K562 (cell line): ENCODE measurements at regions not wholly inside any gene's neighbourhood (a gene's known extent, or its start where the extent isn't known, plus 50 kb on each side); places are given as distances from the start of the nearest gene placed in this dataset.
A peak's percentile ranks its signal among the peaks of the same experiment; 100 is the strongest.

Source experiments
- BCLAF1 ChIP-seq, 2 experiments: fragments of 450-650 bp in 1 of 2; IDR thresholded peaks; 2 replicates each; pipeline ENCODE4 v1.6.1; 2011 to 2017; ENCODE audit warnings: low read depth in 2 of 2, antibody characterized with exemption in 1 of 2, borderline replicate concordance in 1 of 2, low read length in 1 of 2, mild to moderate bottlenecking in 1 of 2, mixed read lengths in 1 of 2; ENCODE audit not compliant: control insufficient read depth in 1 of 2
- EP400 ChIP-seq: fragments of 450-650 bp; IDR thresholded peaks from 2 replicates; pipeline ENCODE4 v1.6.1; 2017; ENCODE audit warnings: antibody characterized with exemption, mild to moderate bottlenecking, moderate library complexity
- ESRRA ChIP-seq: fragments of 450-650 bp; IDR thresholded peaks from 2 replicates; pipeline ENCODE4 v1.6.1; 2014; ENCODE audit warnings: low read depth, mild to moderate bottlenecking, moderate library complexity, borderline replicate concordance
- EZH2 ChIP-seq: IDR thresholded peaks from 2 replicates; pipeline ENCODE4 v1.6.1; 2012; ENCODE audit warnings: low read depth, mild to moderate bottlenecking, inconsistent platforms, low read length, borderline replicate concordance
- MTF1 ChIP-seq: fragments of 250-450 bp; sonication (Bioruptor Pico); IDR thresholded peaks from 2 replicates; pipeline ENCODE4 v1.9.0; 2021; ENCODE audit warnings: moderate library complexity, mild to moderate bottlenecking, inconsistent platforms, borderline replicate concordance
- PTTG1 ChIP-seq: fragments of 450-650 bp; IDR thresholded peaks from 2 replicates; pipeline ENCODE4 v1.6.1; 2016; ENCODE audit warnings: low read depth, mild to moderate bottlenecking, missing genetic modification characterization, missing compliant biosample characterization
- ZNF449 ChIP-seq: fragments of 250-450 bp; sonication (Bioruptor Pico); IDR thresholded peaks from 2 replicates; pipeline ENCODE4 v1.8.0; 2022; ENCODE audit warnings: moderate library complexity, mild to moderate bottlenecking, inconsistent platforms
- ZNF639 ChIP-seq, 2 experiments: fragments of 200-800 bp in 1 of 2; sonication (Bioruptor generic) in 1 of 2; sonication (generic) in 1 of 2; formaldehyde crosslinking in 1 of 2; IDR thresholded peaks in 1 of 2; conservative IDR thresholded peaks in 1 of 2; 2 replicates each; pipeline versions ENCODE4 v1.5.0 to v1.6.1; 2016 to 2020; ENCODE audit warnings: missing compliant biosample characterization in 1 of 2, missing genetic modification characterization in 1 of 2, missing genetic modification reagents in 1 of 2
- ZNF75A ChIP-seq: fragments of 450-650 bp; formaldehyde crosslinking; IDR thresholded peaks from 2 replicates; pipeline ENCODE4 v1.4.0; 2020; ENCODE audit warnings: mild to moderate bottlenecking
- TF ChIP-seq, protein P1 (sequence below), 2 experiments: fragments of 450-650 bp; conservative IDR thresholded peaks; 2 replicates each; pipeline ENCODE4 v1.6.1; 2017; ENCODE audit warnings: mild to moderate bottlenecking in 2 of 2, moderate library complexity in 2 of 2
- TF ChIP-seq, protein P2 (sequence below): sonication (generic); formaldehyde crosslinking; IDR thresholded peaks from 2 replicates; pipeline ENCODE4 v1.8.1; 2023; ENCODE audit warnings: mild to moderate bottlenecking, missing genetic modification reagents, moderate library complexity
- TF ChIP-seq, protein P3 (sequence below): fragments of 250-450 bp; sonication (Bioruptor Pico); IDR thresholded peaks from 2 replicates; pipeline ENCODE4 v1.5.0; 2021
- TF ChIP-seq, protein P4 (sequence below): sonication (generic); formaldehyde crosslinking; IDR thresholded peaks from 2 replicates; pipeline ENCODE4 v1.8.0; 2022; ENCODE audit warnings: mild to moderate bottlenecking, missing genetic modification reagents
- TF ChIP-seq, protein P5 (sequence below): sonication (generic); formaldehyde crosslinking; IDR thresholded peaks from 2 replicates; pipeline ENCODE4 v1.8.0; 2022; ENCODE audit warnings: missing genetic modification reagents, mild to moderate bottlenecking, borderline replicate concordance

- TF ChIP-seq, protein P1, sequence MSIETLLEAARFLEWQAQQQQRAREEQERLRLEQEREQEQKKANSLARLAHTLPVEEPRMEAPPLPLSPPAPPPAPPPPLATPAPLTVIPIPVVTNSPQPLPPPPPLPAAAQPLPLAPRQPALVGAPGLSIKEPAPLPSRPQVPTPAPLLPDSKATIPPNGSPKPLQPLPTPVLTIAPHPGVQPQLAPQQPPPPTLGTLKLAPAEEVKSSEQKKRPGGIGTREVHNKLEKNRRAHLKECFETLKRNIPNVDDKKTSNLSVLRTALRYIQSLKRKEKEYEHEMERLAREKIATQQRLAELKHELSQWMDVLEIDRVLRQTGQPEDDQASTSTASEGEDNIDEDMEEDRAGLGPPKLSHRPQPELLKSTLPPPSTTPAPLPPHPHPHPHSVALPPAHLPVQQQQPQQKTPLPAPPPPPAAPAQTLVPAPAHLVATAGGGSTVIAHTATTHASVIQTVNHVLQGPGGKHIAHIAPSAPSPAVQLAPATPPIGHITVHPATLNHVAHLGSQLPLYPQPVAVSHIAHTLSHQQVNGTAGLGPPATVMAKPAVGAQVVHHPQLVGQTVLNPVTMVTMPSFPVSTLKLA (conservative IDR thresholded peaks at IDR 0.05): peak; percentile 21 to 30; a peak in 1 of 4 replicates
- 0 out of 2 replicates have a peak, but pooled peaks have one; percentile 33 for TF ChIP-seq EP400
- TF ChIP-seq MTF1: no peak
- TF ChIP-seq, protein P2, sequence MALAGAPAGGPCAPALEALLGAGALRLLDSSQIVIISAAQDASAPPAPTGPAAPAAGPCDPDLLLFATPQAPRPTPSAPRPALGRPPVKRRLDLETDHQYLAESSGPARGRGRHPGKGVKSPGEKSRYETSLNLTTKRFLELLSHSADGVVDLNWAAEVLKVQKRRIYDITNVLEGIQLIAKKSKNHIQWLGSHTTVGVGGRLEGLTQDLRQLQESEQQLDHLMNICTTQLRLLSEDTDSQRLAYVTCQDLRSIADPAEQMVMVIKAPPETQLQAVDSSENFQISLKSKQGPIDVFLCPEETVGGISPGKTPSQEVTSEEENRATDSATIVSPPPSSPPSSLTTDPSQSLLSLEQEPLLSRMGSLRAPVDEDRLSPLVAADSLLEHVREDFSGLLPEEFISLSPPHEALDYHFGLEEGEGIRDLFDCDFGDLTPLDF: no peak
- TF ChIP-seq EZH2: no peak
- no peak for TF ChIP-seq ZNF449 (CRISPR knock-in tag)
- TF ChIP-seq ZNF639 (CRISPR knock-in tag; conservative IDR thresholded peaks at IDR 0.05 in 1 of 2, IDR thresholded peaks at IDR 0.05 in 1 of 2): 0 out of 4 replicates have a peak, but pooled peaks of 1 of the 2 experiments have one; percentile 11
- TF ChIP-seq, protein P3, sequence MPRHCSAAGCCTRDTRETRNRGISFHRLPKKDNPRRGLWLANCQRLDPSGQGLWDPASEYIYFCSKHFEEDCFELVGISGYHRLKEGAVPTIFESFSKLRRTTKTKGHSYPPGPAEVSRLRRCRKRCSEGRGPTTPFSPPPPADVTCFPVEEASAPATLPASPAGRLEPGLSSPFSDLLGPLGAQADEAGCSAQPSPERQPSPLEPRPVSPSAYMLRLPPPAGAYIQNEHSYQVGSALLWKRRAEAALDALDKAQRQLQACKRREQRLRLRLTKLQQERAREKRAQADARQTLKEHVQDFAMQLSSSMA (CRISPR knock-in tag): no peak
- TF ChIP-seq, protein P4, sequence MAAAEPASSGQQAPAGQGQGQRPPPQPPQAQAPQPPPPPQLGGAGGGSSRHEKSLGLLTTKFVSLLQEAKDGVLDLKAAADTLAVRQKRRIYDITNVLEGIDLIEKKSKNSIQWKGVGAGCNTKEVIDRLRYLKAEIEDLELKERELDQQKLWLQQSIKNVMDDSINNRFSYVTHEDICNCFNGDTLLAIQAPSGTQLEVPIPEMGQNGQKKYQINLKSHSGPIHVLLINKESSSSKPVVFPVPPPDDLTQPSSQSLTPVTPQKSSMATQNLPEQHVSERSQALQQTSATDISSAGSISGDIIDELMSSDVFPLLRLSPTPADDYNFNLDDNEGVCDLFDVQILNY (CRISPR knock-in tag): no peak
- peak in 1 of 2 experiments; percentile 61; a peak in 1 of 4 replicates for TF ChIP-seq BCLAF1 (IDR thresholded peaks at IDR 0.05; ENCODE audit: borderline replicate concordance in 1 of 2, control insufficient read depth in 1 of 2, low read depth in 2 of 2, low read length in 1 of 2)
- TF ChIP-seq PTTG1 (tag): no peak
- TF ChIP-seq ESRRA: no peak
- TF ChIP-seq, protein P5, sequence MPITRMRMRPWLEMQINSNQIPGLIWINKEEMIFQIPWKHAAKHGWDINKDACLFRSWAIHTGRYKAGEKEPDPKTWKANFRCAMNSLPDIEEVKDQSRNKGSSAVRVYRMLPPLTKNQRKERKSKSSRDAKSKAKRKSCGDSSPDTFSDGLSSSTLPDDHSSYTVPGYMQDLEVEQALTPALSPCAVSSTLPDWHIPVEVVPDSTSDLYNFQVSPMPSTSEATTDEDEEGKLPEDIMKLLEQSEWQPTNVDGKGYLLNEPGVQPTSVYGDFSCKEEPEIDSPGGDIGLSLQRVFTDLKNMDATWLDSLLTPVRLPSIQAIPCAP (CRISPR knock-in tag): no peak
- TF ChIP-seq ZNF75A (CRISPR knock-in tag): no peak
Measured at GRCh38 chr6:27188885-27189418, 58.5 kb upstream of the PRSS16 start (continued).
